Endothelial cell (in vitro differentiated cells): ENCODE measurements at regions not wholly inside any gene's neighbourhood (a gene's known extent, or its start where the extent isn't known, plus 50 kb on each side); places are given as distances from the start of the nearest gene placed in this dataset.

Source experiments
- DNase-seq: peaks from one replicate; pipeline ENCODE4 v3.0.0; 2021; ENCODE audit warnings: low spot score
- H3K27ac Mint-ChIP-seq: one replicate; pipeline ENCODE4 v1.8.0; 2021; ENCODE audit warnings: mixed read lengths, inconsistent platforms; ENCODE audit not compliant: unreplicated experiment
- H3K27me3 Mint-ChIP-seq: one replicate; pipeline ENCODE4 v1.8.0; 2021; ENCODE audit warnings: mild to moderate bottlenecking, moderate library complexity, mixed read lengths, inconsistent platforms; ENCODE audit not compliant: unreplicated experiment
- H3K36me3 Mint-ChIP-seq: one replicate; pipeline ENCODE4 v1.8.0; 2021; ENCODE audit warnings: mild to moderate bottlenecking, low read depth, mixed read lengths, inconsistent platforms; ENCODE audit not compliant: unreplicated experiment
- H3K4me1 Mint-ChIP-seq: one replicate; pipeline ENCODE4 v1.8.0; 2021; ENCODE audit warnings: mild to moderate bottlenecking, mixed read lengths, inconsistent platforms; ENCODE audit not compliant: unreplicated experiment
- H3K4me3 Mint-ChIP-seq: one replicate; pipeline ENCODE4 v1.8.0; 2021; ENCODE audit warnings: mild to moderate bottlenecking, mixed read lengths, inconsistent platforms; ENCODE audit not compliant: unreplicated experiment
- H3K9me3 Mint-ChIP-seq: one replicate; pipeline ENCODE4 v1.8.0; 2021; ENCODE audit warnings: mixed read lengths, inconsistent platforms; ENCODE audit not compliant: unreplicated experiment
- CTCF ChIP-seq: fragments of 200-600 bp; sonication (generic); IDR thresholded peaks from one replicate; pipeline ENCODE4 v1.5.0; 2021; ENCODE audit warnings: antibody characterized with exemption; ENCODE audit not compliant: unreplicated experiment

DNA sequence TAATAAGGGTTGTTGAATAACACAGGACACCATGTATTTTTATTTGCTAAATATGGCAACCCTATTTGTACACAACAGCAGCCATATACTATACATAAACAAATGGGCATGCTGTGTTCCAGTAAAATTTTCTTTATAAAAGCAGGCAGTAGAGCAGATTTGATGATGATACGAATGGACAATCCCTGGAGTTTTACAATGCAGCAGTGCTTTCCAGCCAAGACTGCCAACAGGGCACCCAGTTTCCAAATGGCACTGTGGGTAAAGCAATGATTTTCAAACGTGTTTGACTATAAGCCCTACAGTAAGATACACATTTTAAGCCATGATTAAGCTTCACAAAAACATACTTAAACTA is 282.7 kb downstream of the NUAK1 start:
- no peak for TF ChIP-seq CTCF
- Mint-ChIP-seq H3K4me1 (no peaks in the 10 kb centered on the region), H3K27ac (no peak overlapping the region), H3K9me3 (no peaks in the 10 kb centered on the region), H3K27me3 (no peaks in the 10 kb centered on the region), H3K36me3 (no peaks in the 10 kb centered on the region), H3K4me3 (no peak overlapping the region)
- DNase-seq: no peak

DNA sequence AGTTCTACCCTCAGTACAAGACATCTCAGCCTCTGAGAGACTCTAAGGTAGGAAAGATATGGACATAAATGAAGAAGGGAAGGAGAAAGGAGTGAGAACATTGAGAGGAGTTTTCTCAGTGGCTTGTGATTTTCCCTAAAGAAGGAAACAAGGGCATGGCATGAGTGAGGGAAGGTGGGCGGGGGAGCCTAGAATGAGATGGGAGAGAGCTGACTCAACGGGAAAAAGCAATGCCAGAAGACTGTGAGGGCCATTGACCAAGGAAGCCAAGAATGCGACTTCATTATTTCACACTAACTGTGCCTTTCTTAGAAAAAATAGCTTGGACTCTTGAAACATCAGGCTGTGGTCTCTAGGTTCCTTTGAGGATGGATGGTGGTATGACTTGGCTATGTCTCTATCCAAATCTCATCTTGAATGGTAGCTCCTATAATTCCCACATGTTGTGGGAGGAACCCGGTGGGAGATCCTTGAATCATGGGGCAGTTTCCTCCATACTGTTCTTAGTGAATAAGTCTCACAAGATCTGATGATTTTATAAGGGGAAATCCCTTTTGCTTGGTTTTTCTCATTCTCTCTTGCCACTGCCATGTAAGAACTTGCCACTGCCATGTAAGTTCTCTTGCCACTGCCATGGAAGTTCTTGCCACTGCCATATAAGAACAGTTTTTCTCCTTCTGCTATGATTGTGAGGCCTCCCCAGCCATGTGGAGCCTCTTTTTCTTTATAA is 279.6 kb downstream of the NUAK1 start:
- no peaks in the 10 kb centered on the region for H3K36me3 Mint-ChIP-seq
- no peak overlapping the region for H3K4me3 Mint-ChIP-seq
- H3K27me3 Mint-ChIP-seq: no peaks in the 10 kb centered on the region
- H3K9me3 Mint-ChIP-seq: no peaks in the 10 kb centered on the region
- no peak overlapping the region for H3K27ac Mint-ChIP-seq
- H3K4me1 Mint-ChIP-seq: no peaks in the 10 kb centered on the region
- TF ChIP-seq CTCF: no peak
- no peak for DNase-seq

GRCh38 chr12:105860561-105861207 is 278.1 kb downstream of the NUAK1 start:
- H3K36me3 Mint-ChIP-seq: no peaks in the 10 kb centered on the region
- TF ChIP-seq CTCF: no peak
- no peak overlapping the region for H3K4me3 Mint-ChIP-seq
- no peaks in the 10 kb centered on the region for H3K4me1 Mint-ChIP-seq
- no peak overlapping the region for H3K27ac Mint-ChIP-seq
- no peaks in the 10 kb centered on the region for H3K9me3 Mint-ChIP-seq
- DNase-seq: no peak
- no peaks in the 10 kb centered on the region for H3K27me3 Mint-ChIP-seq

DNA sequence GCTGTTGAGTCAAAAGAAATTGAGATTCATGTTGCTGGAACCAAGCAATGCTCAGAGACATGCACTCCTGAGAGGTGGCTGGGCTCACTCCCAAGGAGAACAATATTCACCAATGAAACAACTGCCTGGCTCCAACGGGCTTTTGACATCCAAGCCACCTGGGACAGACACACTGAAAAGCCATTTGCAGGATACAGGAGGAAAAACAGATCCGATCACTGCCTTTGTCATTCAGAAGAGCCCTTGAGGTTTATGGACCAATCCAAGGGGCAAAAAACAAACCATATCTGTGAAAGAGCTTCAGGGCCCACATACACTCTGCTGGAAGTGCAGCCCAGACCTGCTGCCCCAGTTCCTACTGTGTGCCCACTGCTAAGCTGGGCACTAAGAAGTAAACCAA is 277.5 kb downstream of the NUAK1 start:
- Mint-ChIP-seq H3K4me1 (no peaks in the 10 kb centered on the region), H3K4me3 (no peak overlapping the region), H3K36me3 (no peaks in the 10 kb centered on the region), H3K27ac (no peak overlapping the region), H3K27me3 (no peaks in the 10 kb centered on the region), H3K9me3 (no peaks in the 10 kb centered on the region)
- TF ChIP-seq CTCF: no peak
- DNase-seq: no peak

- Mint-ChIP-seq H3K27ac (no peak overlapping the region), H3K9me3 (no peaks in the 10 kb centered on the region)
- no peak for DNase-seq
Observed at GRCh38 chr12:105862163-105862821, 276.5 kb downstream of the NUAK1 start.

More at GRCh38 chr12:105862163-105862821, 276.5 kb downstream of the NUAK1 start:
- Mint-ChIP-seq H3K4me1 (no peaks in the 10 kb centered on the region), H3K36me3 (no peaks in the 10 kb centered on the region), H3K4me3 (no peak overlapping the region), H3K27me3 (no peaks in the 10 kb centered on the region)
- no peak for TF ChIP-seq CTCF
